HCEC 1CT (cell line): ENCODE measurements at regions not wholly inside any gene's neighbourhood (a gene's known extent, or its start where the extent isn't known, plus 50 kb on each side); places are given as distances from the start of the nearest gene placed in this dataset.
"Not testable (repeated sequence)": the region's sequence is repeated elsewhere in the genome, so short reads cannot be mapped to it uniquely, and the experiment has no call there.

Experiments used
- DNase-seq: peaks from one replicate; pipeline ENCODE4 v3.0.0-alpha.2; 2017

- no peak for DNase-seq
Observed at GRCh38 chr11:135009125-135009524, 597.1 kb upstream of the B3GAT1 start.

- DNase-seq = no peak
Observed at GRCh38 chr11:135008412-135008811, 596.4 kb upstream of the B3GAT1 start.

DNA sequence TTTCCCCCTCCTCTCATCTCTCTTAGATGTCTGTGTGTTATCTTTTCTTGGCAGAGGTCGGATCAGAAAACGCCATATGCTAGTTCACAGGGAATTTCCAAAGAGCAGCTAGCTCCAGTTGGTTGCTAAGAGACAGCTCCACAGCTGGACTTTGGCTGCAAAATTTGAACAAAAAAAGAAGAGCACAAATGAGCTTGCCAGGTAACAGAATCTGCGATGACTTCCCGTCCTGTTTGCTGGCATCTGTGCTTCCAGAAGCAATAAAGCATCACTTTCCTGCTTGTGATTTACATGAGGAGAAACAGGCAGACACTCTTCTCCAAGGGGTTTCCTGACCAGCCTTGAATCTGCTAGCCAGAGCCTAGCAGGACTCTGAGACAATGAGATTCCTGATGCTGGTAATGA, 596.0 kb upstream of the B3GAT1 start:
- DNase-seq = no peak

GRCh38 chr11:135006800-135007199, 594.8 kb upstream of the B3GAT1 start:
- no peak for DNase-seq

- no peak for DNase-seq
Observed at GRCh38 chr11:135004495-135004894, 592.5 kb upstream of the B3GAT1 start.

DNA sequence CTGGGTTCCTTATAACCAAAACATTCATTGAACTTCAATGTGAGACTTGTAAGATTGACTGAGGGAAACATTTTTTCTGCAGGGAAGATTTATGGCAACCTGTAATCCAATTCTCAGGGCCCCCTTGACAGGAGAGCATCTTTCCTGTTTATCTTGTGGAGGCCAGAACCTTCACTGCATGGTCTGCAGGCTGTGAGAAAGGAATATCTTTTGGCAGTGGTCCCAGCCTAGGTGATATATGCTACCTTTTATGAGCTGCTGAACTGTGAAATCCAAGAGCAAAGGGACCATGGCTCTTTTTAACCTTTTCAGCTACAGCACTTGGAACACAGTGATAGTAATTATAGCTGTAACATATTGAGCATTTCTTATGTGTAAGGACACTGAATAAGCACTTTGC, 590.2 kb upstream of the B3GAT1 start:
- no peak for DNase-seq

GRCh38 chr11:135001581-135001980, 589.5 kb upstream of the B3GAT1 start:
- no peak for DNase-seq

DNA sequence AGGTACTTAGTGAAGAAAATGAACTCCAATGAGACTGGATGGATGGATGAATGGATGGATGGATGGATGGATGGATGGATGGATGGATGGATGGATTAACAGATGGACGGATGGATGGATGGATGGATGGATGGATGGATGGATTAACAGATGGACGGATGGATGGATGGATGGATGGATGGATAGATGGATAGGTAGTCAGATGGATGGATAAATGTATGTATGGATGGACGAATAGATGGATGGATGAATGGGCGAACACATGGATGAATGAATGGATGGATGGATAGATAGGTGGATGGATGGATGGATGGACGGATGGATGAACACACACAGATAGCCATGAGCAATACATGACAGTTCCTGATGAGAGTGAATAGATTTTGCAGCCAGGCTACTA, 589.0 kb upstream of the B3GAT1 start:
- not testable (repeated sequence) for DNase-seq

GRCh38 chr11:134999590-134999989, 587.5 kb upstream of the B3GAT1 start:
- no peak for DNase-seq

DNA sequence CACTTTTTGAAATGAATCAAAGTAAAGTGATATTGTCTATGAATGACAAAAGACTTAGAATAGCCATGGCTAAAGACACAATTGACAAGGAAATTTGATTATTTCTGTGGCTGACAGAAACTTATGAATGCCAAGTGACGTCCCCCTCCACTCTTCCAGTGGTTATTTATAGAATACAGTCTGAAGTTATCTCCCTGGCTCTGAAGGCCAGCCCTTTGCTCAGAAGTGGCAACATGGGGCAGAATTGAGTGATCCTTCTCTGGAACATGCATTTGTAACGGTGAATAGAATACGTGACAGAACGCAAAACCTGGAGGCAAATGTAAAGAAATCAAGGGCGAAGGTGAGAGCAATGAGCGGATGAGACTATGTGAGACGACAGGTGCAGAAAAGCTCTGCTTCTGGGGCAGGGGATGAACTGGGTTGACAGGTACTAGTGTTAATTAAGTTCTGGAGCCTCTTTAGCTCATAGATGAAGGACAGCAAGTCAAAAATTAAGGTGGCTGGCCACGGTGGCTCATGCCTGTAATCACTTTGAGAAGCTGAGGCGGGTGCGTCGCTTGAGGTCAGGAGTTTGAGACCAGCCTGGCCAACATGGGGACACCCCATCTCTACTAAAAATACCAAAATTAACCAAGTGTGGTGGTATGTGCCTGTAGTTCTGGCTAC, 585.7 kb upstream of the B3GAT1 start:
- no peak for DNase-seq

- no peak for DNase-seq
Observed at GRCh38 chr11:134995741-134996140, 583.7 kb upstream of the B3GAT1 start.

DNA sequence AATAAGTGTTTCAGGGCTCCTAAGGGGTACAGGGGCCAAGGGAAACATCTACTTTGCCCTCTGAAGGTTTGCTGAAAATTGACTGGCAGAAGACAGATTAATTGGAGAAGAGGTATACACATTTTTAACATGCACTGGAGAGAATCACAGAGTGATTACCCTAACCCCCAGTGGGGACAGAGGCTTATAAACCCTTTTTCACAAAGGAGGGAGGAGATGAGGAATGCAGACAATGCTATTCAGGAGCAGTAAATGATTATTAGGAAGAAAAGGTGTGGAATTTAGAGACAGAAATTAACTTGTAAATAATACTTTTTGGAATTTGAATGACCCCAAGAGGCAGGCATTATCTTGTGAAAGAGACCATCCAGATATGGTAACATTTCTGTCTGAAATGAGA, 582.4 kb upstream of the B3GAT1 start:
- DNase-seq = no peak

DNA sequence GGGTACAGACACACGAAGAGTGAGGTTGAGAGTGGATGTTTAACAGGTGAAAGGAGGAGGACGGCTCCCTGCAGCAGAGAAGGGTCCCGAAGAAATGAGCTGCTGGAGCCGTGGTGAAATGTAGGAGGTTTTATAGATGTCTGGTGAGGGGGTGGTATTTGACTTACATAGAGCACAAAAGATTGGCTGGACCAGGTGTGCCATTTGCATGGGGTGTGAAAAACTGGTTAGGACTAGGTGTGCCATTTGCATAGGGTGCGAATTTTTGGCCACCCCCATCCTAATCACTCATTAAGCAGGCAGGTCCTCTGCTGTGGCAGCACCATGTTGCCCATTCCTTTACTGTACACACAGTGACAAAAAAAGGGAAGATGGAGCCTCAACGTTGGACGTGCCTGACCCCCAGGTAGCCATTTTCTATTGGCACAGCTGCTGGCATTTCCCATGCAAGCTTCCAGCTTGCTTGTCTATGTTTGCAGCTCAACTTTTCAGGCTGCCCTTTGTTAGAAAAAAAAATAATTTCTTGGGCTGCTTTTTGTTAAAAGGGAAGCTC, 581.7 kb upstream of the B3GAT1 start:
- DNase-seq = no peak

- no peak for DNase-seq
Observed at GRCh38 chr11:134992981-134993380, 580.9 kb upstream of the B3GAT1 start.

DNA sequence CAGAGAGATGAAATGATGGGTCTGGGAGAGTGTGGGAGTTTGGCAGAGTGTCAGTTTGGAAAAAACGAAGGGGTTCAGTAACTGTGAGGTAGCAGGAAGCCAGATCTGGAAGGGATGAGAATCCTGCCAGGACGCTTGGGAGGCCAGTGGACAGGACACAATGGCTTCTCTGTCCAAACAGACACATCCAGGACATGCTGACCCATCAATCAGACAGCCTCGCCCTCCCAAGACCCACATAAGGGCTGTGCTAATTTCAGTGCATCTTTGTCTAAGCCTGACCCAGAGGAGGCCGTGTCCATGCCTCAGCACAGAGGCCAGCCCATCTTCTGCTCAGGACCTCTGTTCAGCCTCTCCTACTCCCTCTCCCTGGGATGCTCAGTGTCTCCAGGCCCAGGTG, 576.5 kb upstream of the B3GAT1 start:
- no peak for DNase-seq

DNA sequence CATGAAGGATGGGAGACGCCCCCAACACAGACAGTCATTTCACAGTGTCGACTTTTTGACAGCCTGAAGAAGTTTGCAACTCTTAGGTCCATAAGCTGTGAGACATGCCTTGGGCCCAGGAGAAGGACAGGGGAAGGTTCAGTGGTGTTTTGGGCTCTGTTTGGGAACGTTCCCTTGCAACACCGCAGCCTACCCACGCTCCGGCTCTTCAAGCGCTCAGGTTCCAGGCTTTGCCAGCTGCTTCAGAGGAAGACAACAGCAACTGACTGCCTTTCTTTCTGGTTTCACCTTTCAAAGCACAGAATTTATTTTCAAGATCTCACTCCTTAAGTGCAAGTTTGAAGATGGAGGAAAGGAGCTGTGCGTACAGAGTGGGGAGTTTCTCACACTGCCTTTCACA, 575.8 kb upstream of the B3GAT1 start:
- DNase-seq = no peak

DNA sequence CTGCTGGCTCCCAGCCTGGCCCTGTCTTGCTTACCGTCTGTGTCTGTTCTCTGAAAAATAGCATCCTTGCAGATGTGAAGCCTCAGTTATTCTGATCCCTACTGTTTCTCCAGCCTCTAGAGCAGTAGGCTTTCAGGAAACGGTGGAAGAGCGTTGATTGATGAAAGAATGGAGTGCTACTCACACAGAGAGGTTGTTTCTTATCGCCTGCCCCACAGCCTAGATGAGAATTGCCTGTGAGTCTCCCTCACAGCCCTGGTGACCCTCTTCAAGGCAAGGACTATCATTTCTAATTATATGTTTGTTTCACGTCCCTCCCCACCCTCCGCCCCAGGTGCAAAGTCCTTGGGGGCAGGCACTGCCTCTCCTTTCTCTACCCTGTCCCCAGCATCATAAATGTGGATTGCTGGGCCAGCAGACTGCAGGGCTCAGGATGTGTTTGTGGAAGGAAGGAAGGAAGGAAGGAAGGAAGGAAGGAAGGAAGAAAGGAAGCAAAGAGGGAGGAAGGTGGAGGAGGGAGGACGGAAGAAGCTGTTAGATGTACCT, 575.3 kb upstream of the B3GAT1 start:
- no peak for DNase-seq

GRCh38 chr11:134984421-134984820, 572.4 kb upstream of the B3GAT1 start:
- DNase-seq = no peak

- DNase-seq = not testable (repeated sequence)
Observed at GRCh38 chr11:134982432-134982831, 570.4 kb upstream of the B3GAT1 start.

DNA sequence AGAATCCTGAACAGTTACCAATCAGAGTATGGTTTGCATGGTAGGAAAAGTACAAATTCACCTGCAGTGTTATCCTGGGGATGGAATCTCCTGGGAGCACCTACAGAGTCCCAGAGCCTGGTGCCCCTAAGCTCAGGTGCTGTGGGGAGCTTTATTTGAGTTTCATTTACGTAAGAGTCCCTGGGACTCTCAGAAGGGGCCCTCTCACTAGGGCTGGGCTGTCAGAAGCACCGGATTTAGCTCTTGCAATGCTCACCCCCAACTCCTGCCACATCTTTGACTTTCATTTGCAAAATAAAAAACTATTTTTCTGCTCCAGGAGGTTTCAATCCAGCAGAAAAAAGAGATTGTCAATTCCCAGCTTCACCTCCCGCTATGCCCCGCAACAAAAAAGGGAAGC, 569.8 kb upstream of the B3GAT1 start:
- no peak for DNase-seq

GRCh38 chr11:134980819-134981710, 569.0 kb upstream of the B3GAT1 start:
- no peak for DNase-seq

DNA sequence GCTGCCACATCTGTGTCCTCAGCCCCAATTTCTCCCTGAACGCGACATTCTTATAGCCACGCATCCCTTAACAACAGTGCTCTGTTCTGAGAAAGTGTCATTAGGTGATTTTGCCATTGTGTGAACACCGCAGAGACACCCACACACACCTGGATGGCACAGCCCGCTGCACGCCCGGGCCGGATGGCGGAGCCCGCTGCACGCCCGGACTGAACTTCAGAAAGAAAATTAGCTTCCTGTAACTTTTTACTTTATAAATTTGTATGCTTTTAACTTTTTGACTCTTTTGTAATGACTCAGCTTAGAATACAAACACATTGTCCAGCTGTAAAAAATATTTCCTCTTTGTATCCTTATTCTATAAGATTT, 567.0 kb upstream of the B3GAT1 start:
- not testable (repeated sequence) for DNase-seq

GRCh38 chr11:134978388-134979088, 566.5 kb upstream of the B3GAT1 start:
- no peak for DNase-seq
